Panc1 (cell line): ENCODE measurements at regions not wholly inside any gene's neighbourhood (a gene's known extent, or its start where the extent isn't known, plus 50 kb on each side); places are given as distances from the start of the nearest gene placed in this dataset.

Source experiments
- POLR2AphosphoS5 ChIP-seq: IDR thresholded peaks from 2 replicates; pipeline ENCODE4 v1.6.1; 2012; ENCODE audit warnings: mild to moderate bottlenecking, low read depth, low read length, moderate library complexity
- SIN3A ChIP-seq: IDR thresholded peaks from 2 replicates; pipeline ENCODE4 v1.6.1; 2012; ENCODE audit warnings: low read depth, mild to moderate bottlenecking, low read length, moderate library complexity, borderline replicate concordance; ENCODE audit not compliant: insufficient read depth
- TCF7L2 ChIP-seq: IDR thresholded peaks from 2 replicates; pipeline ENCODE4 v1.6.1; 2011; ENCODE audit warnings: mild to moderate bottlenecking, low read depth, low read length, inconsistent platforms
- TF ChIP-seq, protein P1 (sequence below): fragments of 450-650 bp; IDR thresholded peaks from 2 replicates; pipeline ENCODE4 v1.5.1; 2017; ENCODE audit warnings: mild to moderate bottlenecking

DNA sequence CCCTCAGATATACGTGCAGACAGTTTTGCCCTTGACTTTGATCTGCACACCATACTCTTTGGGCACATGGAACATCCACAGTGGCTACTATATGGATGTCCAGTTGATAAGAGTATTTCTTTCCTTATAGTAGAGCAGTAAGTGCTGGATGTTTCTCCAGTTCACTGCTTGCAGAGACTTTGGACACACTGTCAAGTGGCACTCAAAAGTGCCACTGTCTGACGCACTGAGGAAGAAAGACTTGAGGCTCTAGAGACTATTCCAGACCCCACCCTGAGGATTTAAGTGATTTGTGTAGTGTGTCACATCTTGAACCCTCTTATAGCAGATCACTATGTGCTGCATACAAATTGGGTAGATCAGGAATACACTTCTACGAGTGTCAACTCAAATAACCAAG, 179.1 kb downstream of the GNAI1 start:
- TF ChIP-seq POLR2AphosphoS5 = no peak
- TF ChIP-seq, protein P1, sequence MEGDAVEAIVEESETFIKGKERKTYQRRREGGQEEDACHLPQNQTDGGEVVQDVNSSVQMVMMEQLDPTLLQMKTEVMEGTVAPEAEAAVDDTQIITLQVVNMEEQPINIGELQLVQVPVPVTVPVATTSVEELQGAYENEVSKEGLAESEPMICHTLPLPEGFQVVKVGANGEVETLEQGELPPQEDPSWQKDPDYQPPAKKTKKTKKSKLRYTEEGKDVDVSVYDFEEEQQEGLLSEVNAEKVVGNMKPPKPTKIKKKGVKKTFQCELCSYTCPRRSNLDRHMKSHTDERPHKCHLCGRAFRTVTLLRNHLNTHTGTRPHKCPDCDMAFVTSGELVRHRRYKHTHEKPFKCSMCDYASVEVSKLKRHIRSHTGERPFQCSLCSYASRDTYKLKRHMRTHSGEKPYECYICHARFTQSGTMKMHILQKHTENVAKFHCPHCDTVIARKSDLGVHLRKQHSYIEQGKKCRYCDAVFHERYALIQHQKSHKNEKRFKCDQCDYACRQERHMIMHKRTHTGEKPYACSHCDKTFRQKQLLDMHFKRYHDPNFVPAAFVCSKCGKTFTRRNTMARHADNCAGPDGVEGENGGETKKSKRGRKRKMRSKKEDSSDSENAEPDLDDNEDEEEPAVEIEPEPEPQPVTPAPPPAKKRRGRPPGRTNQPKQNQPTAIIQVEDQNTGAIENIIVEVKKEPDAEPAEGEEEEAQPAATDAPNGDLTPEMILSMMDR = no peak
- TF ChIP-seq SIN3A = no peak
- no peak for TF ChIP-seq TCF7L2
